ENCODE measurements at regions not wholly inside any gene's neighbourhood (a gene's known extent, or its start where the extent isn't known, plus 50 kb on each side); places are given as distances from the start of the nearest gene placed in this dataset.

DNA sequence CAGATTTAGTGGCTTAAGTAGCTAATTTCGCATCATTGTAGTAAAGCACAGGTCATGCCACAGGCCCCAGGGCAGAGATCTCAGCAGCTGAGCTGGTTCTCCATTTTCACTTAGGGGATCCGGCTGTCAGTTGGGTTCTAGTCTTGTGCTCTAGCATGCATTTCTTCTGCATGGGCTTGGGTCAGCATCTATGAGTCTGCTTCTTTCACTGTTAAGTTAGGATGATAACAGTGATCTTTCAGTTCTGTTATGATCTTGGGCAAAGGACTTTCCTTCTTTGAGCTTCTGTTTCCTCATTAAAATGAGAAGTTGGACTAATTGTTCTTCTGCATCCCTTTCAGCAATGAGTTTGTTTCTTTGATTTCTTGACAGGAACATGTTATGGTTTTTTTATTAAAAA, 123.6 kb upstream of the DNAH14 start:
- TF ChIP-seq, protein P1, sequence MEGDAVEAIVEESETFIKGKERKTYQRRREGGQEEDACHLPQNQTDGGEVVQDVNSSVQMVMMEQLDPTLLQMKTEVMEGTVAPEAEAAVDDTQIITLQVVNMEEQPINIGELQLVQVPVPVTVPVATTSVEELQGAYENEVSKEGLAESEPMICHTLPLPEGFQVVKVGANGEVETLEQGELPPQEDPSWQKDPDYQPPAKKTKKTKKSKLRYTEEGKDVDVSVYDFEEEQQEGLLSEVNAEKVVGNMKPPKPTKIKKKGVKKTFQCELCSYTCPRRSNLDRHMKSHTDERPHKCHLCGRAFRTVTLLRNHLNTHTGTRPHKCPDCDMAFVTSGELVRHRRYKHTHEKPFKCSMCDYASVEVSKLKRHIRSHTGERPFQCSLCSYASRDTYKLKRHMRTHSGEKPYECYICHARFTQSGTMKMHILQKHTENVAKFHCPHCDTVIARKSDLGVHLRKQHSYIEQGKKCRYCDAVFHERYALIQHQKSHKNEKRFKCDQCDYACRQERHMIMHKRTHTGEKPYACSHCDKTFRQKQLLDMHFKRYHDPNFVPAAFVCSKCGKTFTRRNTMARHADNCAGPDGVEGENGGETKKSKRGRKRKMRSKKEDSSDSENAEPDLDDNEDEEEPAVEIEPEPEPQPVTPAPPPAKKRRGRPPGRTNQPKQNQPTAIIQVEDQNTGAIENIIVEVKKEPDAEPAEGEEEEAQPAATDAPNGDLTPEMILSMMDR (conservative IDR thresholded peaks at IDR 0.05), result no peak
- no peak for TF ChIP-seq ZFX (IDR thresholded peaks at IDR 0.05)

DNA sequence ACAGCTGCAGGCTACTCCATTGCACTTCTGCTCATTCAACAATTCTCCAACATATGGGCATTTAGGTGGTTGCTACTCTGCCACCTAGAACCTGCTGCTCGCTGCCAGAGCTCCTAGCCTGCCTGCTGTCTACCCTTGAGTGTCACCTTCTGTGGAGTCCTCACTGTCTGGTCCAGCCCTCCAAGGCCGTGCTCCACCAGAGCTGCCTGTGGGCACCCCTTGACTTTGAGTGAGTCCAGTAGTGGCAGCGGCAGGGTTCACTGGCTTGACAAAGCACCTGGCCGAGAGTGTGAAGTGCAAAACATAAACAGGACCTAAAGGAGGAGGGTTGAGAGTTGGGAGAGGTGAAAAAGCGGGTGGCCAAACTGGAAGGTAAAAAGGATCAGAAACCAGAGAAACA, 120.3 kb upstream of the DNAH14 start:
- no peak overlapping the region for H3K27ac ChIP-seq
- TF ChIP-seq ZFX (IDR thresholded peaks at IDR 0.05), result no peak
- TF ChIP-seq, protein P1 (conservative IDR thresholded peaks at IDR 0.05), result no peak

More for the DNA sequence above, 123.6 kb upstream of the DNAH14 start:
- H3K27ac ChIP-seq, result no peak overlapping the region

DNA sequence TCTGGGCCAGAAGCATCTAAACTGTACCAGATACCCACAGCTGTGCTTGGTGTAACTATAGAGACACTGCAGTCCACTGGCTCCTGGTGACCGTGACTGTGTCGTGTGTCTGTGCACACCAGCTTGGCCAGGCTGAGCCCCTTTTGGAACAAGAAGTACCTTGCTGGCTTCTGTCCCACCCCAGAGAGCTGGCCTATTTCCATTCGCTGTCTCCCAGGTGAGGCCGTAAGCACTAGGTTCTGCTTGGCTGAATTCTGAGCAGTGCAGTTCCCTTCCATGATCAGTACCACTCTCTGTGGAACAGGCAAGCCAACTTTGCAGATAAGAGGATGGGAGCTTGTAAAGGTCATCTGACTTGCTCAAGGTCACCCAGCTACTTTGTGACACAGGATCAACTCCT, 119.9 kb upstream of the DNAH14 start:
- no peak for TF ChIP-seq ZFX (IDR thresholded peaks at IDR 0.05)
- TF ChIP-seq, protein P1 (conservative IDR thresholded peaks at IDR 0.05), result no peak
- H3K27ac ChIP-seq, result no peak overlapping the region

DNA sequence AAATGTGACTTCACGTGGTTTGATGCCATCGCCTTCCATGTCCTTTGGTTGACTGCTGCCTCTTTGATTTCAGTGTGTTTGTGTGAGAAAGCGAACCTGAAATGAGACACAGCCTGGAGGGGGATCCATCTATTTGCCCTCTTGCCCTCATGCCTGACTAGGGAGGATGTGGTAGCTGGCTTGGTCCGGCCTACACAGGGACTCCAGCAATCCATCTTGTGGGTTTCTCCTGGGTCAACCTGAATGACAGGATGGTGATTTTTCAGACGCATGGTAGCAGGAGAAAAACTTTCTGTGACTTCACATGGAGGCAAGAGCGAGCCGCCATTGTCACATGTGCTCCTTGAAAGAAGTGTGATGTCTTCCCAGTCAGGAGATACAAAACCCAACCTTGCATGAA, 117.9 kb upstream of the DNAH14 start:
- TF ChIP-seq, protein P1 (conservative IDR thresholded peaks at IDR 0.05), result no peak
- TF ChIP-seq ZFX (IDR thresholded peaks at IDR 0.05), result no peak
- no peak overlapping the region for H3K27ac ChIP-seq

DNA sequence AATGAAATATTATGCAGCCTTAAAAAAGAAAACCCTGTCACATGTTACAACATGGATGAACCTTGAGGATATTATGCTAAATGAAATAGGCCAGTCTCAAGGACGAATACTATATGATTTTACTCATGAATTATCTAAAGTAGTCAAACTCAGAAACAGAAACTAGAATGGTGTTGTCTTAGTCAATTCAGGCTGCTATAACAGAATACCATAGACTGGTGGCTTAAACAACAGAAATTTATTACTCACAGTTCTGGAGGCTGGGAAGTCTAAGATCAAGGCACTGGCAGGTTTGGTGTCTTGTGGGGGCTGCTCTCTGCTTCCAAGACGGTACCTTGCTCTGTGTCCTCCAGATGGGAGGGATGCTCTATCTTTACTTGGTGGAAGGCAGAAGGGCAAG, 113.8 kb upstream of the DNAH14 start:
- H3K27ac ChIP-seq, result no peak overlapping the region
- no peak for TF ChIP-seq ZFX (IDR thresholded peaks at IDR 0.05)
- TF ChIP-seq, protein P1 (conservative IDR thresholded peaks at IDR 0.05), result no peak

DNA sequence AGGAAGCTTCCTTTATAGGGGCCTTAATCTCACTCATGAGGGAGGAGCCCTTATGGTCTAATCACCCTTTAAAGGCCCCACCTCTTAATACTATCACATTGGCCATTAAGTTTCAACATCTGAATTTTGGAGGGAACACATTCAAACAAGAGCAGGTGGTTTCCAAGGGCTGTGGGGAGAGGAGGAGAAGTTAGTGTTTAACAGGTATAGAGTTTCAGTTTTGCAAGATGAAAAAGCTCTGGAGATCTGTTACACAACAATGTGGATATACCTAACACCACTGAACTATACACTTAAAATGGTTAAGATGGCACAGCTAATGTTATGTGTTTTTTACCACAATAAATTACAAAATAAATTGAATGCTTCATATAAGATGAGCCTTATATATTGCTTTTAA, 113.4 kb upstream of the DNAH14 start:
- TF ChIP-seq, protein P1 (conservative IDR thresholded peaks at IDR 0.05), result no peak
- no peak for TF ChIP-seq ZFX (IDR thresholded peaks at IDR 0.05)
- H3K27ac ChIP-seq, result no peak overlapping the region

DNA sequence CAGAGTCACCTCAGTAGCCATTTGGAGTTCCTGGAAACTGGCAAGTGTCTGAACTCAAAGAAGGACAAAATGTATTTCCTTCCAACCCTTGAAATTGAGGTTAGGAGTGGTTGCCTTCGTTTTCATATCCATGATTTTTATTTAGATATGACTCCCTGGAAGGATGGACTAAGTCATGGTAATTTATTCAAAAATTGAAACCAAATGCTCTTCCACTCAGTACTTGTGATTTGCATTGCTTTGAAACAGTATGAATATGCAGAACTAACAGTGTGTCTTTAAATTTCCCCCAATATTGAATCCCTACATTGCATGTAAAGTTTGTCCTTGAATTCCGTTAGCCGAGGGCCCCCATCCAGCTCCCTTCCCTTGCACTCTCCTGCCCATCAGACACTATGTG, 112.1 kb upstream of the DNAH14 start:
- H3K27ac ChIP-seq, result no peak overlapping the region
- TF ChIP-seq, protein P1 (conservative IDR thresholded peaks at IDR 0.05), result no peak
- TF ChIP-seq ZFX (IDR thresholded peaks at IDR 0.05), result no peak

Data from C4-2B (cell line).